HG03175 (cell line): ENCODE measurements at regions not wholly inside any gene's neighbourhood (a gene's known extent, or its start where the extent isn't known, plus 50 kb on each side); places are given as distances from the start of the nearest gene placed in this dataset.

Experiments
- ATAC-seq: cut with Tn5 transposase; IDR thresholded peaks from one replicate; pipeline ENCODE4 v1.9.1; 2021; ENCODE audit warnings: mild to moderate bottlenecking, moderate library complexity; ENCODE audit not compliant: unreplicated experiment

DNA sequence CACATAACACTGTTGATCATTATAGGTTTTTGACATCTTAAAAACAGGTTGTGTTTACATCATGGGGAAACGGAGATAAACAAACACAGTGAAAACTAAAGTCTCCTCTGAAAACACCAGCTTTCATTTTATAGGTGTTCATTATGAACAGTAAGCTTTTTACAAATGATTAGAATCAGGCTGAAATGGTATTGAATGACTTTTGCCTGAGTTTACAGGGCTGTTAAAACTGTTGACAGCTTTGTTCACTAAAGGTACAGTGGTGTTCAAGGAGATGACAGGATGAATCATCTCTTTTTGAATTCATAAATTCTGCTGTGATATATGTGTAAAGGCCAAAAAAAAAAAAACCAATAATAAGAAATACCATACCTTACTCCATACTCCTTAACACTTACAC lies 184.6 kb upstream of the CNTN5 start:
- ATAC-seq = no peak

- ATAC-seq = no peak
These were observed 178.6 kb upstream of the CNTN5 start for GRCh38 chr11:98842187-98842586.

DNA sequence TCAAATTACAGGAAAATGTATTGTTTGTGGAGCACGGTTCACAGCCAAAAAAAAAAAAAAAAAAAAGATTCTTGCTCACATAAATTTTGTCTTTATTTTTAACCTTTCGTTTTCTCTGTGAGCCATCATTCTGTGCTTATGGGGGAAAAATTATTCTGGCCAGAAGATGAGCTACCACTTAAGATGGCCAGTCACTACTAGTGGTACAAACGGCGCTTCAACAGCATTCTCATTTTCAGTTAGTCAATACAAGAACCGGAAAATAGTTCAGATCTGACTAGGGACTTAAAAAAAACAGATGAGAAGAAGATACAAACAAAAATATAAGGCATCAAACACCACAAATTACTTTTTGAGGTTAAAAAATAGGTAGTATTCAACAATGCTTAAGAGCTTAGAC lies 158.6 kb upstream of the CNTN5 start:
- ATAC-seq = no peak

DNA sequence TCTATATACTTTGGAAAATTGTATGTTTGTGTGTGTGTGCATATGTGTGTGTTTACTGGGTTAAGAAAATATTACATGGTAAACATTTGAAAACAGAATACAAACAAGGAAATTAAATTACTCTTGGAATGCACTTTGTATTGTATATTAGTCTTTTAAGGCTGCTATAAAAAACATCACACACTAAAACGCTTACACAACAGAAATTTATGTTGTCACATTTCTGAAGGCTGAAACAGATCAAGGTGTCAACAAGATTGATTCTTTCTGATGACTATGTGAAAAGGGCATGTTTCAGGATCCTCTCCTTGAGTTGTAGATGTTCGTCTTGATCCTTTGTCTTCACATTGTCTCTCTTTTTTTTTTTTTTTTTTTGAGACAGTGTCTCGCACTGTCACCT lies 149.1 kb upstream of the CNTN5 start:
- no peak for ATAC-seq

DNA sequence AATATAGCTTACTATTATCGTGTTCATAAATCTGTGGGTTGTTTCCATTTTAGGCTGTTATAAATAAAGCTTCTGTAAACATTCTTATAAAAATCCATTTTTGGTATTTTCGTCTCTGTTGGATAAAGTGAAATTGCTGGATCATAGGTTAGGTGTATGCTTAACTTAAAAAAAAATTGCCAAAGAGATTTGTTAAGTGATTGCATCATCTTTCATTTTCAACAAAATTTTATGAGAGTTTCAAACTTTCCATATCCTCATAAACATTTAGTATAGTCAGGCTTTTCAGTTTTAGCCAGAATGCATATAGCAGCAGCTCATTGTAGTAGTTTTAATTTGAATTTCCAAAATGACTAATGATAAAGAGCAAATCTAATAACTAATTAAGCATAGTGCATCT lies 146.7 kb upstream of the CNTN5 start:
- ATAC-seq = no peak

- no peak for ATAC-seq
These were observed 124.8 kb upstream of the CNTN5 start for GRCh38 chr11:98895936-98896335.

DNA sequence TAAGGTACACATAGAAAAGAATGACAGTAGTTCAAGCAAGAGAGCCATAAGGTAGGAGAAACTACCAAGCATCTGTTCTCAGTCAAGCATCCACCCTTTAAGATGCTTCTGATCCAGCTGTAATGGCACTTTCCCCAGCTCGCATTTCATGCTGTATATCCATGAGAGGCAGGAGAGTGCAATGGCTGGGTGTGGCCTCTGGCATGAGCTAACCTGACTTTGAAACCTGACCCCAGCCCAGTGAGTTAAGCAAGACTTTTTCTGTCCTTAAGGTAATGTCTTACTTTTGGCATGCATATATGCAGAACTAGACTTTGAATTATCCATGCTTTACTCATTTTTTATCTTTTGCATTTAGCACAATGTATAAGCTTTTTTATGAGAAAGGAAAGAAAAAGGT lies 79.8 kb upstream of the CNTN5 start:
- ATAC-seq = no peak

GRCh38 chr11:98944461-98944860 lies 76.3 kb upstream of the CNTN5 start:
- no peak for ATAC-seq

DNA sequence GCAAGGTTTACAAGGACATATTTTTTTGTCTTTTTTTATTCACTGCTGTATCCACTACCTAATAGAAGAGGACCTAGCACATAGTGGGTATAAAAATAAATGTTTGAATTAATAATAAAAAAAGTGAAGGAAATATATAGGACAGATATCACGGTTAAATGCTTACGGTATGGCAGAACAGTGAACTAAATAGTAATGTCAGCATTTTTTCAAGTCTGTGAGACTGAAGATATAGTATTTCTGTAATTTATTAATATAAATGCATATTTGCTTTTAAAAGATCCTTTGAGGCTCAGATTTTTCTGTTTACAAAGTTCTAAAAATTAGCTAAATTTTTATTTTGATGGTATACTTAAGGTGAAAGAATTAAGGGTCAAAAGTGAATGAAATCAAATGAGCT lies 68.6 kb upstream of the CNTN5 start:
- no peak for ATAC-seq

DNA sequence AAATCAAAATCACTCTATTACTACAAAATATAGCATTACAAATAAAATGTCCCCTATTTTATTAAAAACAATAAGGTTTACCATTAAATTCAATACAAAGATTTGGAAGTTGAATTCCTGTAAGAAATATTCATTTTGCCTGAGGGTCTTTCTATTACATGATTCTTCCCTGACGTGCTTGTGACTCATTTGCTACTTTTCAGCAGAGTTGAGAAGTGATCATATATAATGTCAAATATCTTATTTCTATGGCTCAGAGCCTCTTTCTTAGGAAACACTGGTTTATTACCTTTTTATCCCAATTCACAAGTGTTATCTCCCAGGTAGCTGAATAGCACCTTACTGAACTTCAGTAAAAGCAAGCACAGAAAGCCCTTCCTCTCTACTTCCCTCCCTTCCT lies 65.2 kb upstream of the CNTN5 start:
- no peak for ATAC-seq

GRCh38 chr11:98964146-98964545 lies 56.6 kb upstream of the CNTN5 start:
- ATAC-seq = no peak

DNA sequence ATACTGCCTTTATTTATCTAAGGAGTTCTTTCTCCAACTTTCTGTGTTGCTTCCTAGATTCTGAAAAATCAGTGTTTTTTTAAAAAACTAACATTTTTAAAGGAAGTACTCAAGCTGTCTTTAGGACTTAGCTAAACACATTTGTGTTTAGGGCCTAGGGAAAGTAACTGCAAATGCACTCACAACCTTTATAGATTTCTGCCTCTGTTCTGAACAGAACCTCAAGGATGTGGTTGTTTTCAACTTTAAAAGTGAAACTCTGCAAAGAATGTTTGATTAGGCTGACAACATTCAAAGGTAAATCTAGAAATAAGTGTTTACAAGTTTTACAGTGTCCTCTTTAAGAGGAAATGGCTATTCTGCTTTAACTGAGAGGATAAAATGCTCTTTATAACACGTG lies 55.4 kb upstream of the CNTN5 start:
- no peak for ATAC-seq

GRCh38 chr11:98965775-98966174 lies 55.0 kb upstream of the CNTN5 start:
- no peak for ATAC-seq

GRCh38 chr11:98967005-98967404 lies 53.7 kb upstream of the CNTN5 start:
- ATAC-seq = no peak
